Common myeloid progenitor, CD34-positive (primary cell): ENCODE measurements at regions not wholly inside any gene's neighbourhood (a gene's known extent, or its start where the extent isn't known, plus 50 kb on each side); places are given as distances from the start of the nearest gene placed in this dataset.

Experiments
- CTCF ChIA-PET: fragments of 350-600 bp; sonication (Branson Sonifier 250); formaldehyde crosslinking; loops from one replicate; lab custom pipeline; 2021; ENCODE audit warnings: antibody characterized with exemption; lab: Charles Lee
- POLR2A ChIA-PET: fragments of 350-600 bp; sonication (Branson Sonifier 250); formaldehyde crosslinking; loops from one replicate; lab custom pipeline; 2021; ENCODE audit warnings: antibody characterized with exemption; lab: Charles Lee
- DNase-seq, 3 donors: peaks; one replicate each; pipeline versions ENCODE4 v3.0.0 to v3.0.0-alpha.2; 2013
- H3K27ac ChIP-seq, 2 experiments: 1 replicate in 1 of 2; 2 replicates in 1 of 2; pipeline ENCODE4 v1.7.0; 2013; ENCODE audit warnings: inconsistent platforms in 2 of 2, low read length in 2 of 2, mild to moderate bottlenecking in 2 of 2, low read depth in 1 of 2, moderate library complexity in 1 of 2; ENCODE audit not compliant: severe bottlenecking in 2 of 2, insufficient read depth in 1 of 2, poor library complexity in 1 of 2
- H3K27me3 ChIP-seq, 5 experiments: replicated peaks in 2 of 5; 1 replicate in 3 of 5; 2 replicates in 2 of 5; pipeline versions ENCODE4 v1.6.1 to v1.7.0; 2013; ENCODE audit warnings: low read length in 4 of 5, mild to moderate bottlenecking in 2 of 5, moderate library complexity in 2 of 5, inconsistent platforms in 1 of 5; ENCODE audit not compliant: insufficient read depth in 5 of 5, control insufficient read depth in 4 of 5
- H3K36me3 ChIP-seq, 4 experiments: 1 replicate in 2 of 4; 2 replicates in 2 of 4; pipeline versions ENCODE4 v1.6.1 to v1.7.0; 2013; ENCODE audit warnings: low read length in 3 of 4, control low read depth in 1 of 4, mild to moderate bottlenecking in 1 of 4; ENCODE audit not compliant: control insufficient read depth in 4 of 4, insufficient read depth in 4 of 4
- H3K4me1 ChIP-seq, 4 experiments: 1 replicate in 3 of 4; 2 replicates in 1 of 4; pipeline versions ENCODE4 v1.6.1 to v1.7.1; 2013; ENCODE audit warnings: low read length in 3 of 4, mild to moderate bottlenecking in 3 of 4, control low read depth in 1 of 4, inconsistent platforms in 1 of 4, moderate library complexity in 1 of 4; ENCODE audit not compliant: control insufficient read depth in 4 of 4, insufficient read depth in 4 of 4; ENCODE audit errors: control extremely low read depth in 1 of 4
- H3K4me3 ChIP-seq, 7 experiments: 1 replicate in 4 of 7; 2 replicates in 3 of 7; pipeline versions ENCODE4 v1.5.1 to v1.7.0; 2013; ENCODE audit warnings: mild to moderate bottlenecking in 7 of 7, low read length in 6 of 7, moderate library complexity in 6 of 7, inconsistent platforms in 2 of 7, low read depth in 2 of 7, control low read depth in 1 of 7; ENCODE audit not compliant: insufficient read depth in 4 of 7, control insufficient read depth in 1 of 7; ENCODE audit errors: extremely low read depth in 1 of 7
- H3K9me3 ChIP-seq, 5 experiments: 1 replicate in 4 of 5; 2 replicates in 1 of 5; pipeline versions ENCODE4 v1.6.1 to v1.7.1; 2013; ENCODE audit warnings: low read length in 4 of 5, mild to moderate bottlenecking in 2 of 5, inconsistent platforms in 1 of 5, low read depth in 1 of 5, moderate library complexity in 1 of 5; ENCODE audit not compliant: control insufficient read depth in 4 of 5, insufficient read depth in 2 of 5; ENCODE audit errors: control extremely low read depth in 1 of 5
- WGBS: methylation state at CpG from one replicate; pipeline ENCODE4 v1.1.5; 2013; ENCODE audit not compliant: insufficient coverage; 5-methylcytosine and 5-hydroxymethylcytosine counted together

GRCh38 chr4:179017581-179017980 lies 1575.3 kb upstream of the AGA start:
- no peaks in the 10 kb centered on the region for H3K27me3 ChIP-seq
- 93% methylated on average over 8 of the region's 8 CpGs for WGBS
- H3K36me3 ChIP-seq, result no peaks in the 10 kb centered on the region
- no peaks in the 10 kb centered on the region for H3K4me1 ChIP-seq
- no peak overlapping the region for H3K27ac ChIP-seq
- H3K4me3 ChIP-seq, result no peak overlapping the region
- H3K9me3 ChIP-seq, result peaks cover 0 to 2% (median 0%) of the 10 kb centered on the region in 5 experiments
- no peak for DNase-seq
- CTCF ChIA-PET, result no interaction called here
- POLR2A ChIA-PET, result no interaction called here

GRCh38 chr4:179027569-179027968 lies 1585.3 kb upstream of the AGA start:
- peaks cover 0 to 2% (median 0%) of the 10 kb centered on the region in 5 experiments for H3K9me3 ChIP-seq
- no peak overlapping the region for H3K4me3 ChIP-seq
- no peak for DNase-seq
- H3K36me3 ChIP-seq, result no peaks in the 10 kb centered on the region
- H3K4me1 ChIP-seq, result no peaks in the 10 kb centered on the region
- no peak overlapping the region for H3K27ac ChIP-seq
- POLR2A ChIA-PET, result no interaction called here
- H3K27me3 ChIP-seq, result no peaks in the 10 kb centered on the region
- CTCF ChIA-PET, result no interaction called here
- 100% methylated on average over 2 of the region's 4 CpGs for WGBS

GRCh38 chr4:179028321-179028720 lies 1586.1 kb upstream of the AGA start:
- Histone ChIP-seq H3K4me3 (no peak overlapping the region), H3K4me1 (no peaks in the 10 kb centered on the region), H3K9me3 (peaks cover 0 to 2% (median 0%) of the 10 kb centered on the region in 5 experiments), H3K36me3 (no peaks in the 10 kb centered on the region), H3K27ac (no peak overlapping the region), H3K27me3 (no peaks in the 10 kb centered on the region)
- WGBS, result 94% methylated on average over 2 of the region's 2 CpGs
- POLR2A ChIA-PET, result no interaction called here
- DNase-seq, result peak in 1 of 3 donors; percentile 5
- CTCF ChIA-PET, result no interaction called here

GRCh38 chr4:179029683-179030082 lies 1587.4 kb upstream of the AGA start:
- Histone ChIP-seq H3K36me3 (no peaks in the 10 kb centered on the region), H3K27me3 (no peaks in the 10 kb centered on the region), H3K9me3 (peaks cover 0 to 2% (median 0%) of the 10 kb centered on the region in 5 experiments), H3K27ac (no peak overlapping the region), H3K4me3 (no peak overlapping the region), H3K4me1 (no peaks in the 10 kb centered on the region)
- POLR2A ChIA-PET, result no interaction called here
- CTCF ChIA-PET, result interaction anchor here (1.3 kb wide), 1 partner anchor 19 kb away, joined by 3 read pairs; no protein-coding TSS in a partner anchor
- no CpG with 5 or more reads among the region's 1 CpG for WGBS
- DNase-seq, result no peak

DNA sequence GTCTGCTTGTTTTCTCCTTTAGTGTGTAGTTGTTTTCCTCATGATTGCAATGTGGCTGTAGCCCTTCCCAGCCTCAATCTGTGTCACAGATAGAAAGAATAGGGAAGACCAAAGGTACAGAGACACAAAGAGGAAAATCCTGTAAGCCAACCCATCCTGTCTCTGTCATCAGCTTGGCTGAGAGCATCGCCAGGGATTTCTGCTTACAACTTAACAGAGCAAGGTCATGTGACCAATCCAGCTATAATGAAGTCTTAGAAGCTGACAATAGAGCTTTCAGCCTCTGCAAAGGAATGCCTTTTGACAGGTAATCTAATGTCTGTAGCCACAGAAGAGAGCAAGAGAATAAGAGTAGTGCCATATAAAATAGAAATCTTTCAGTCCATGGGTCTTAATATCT lies 1598.0 kb upstream of the AGA start:
- no peak for DNase-seq
- Histone ChIP-seq H3K9me3 (no peaks in the 10 kb centered on the region), H3K4me3 (no peak overlapping the region), H3K27me3 (no peaks in the 10 kb centered on the region), H3K4me1 (no peaks in the 10 kb centered on the region), H3K36me3 (no peaks in the 10 kb centered on the region), H3K27ac (no peak overlapping the region)
- 43% methylated on average over 1 of the region's 1 CpG for WGBS
- ChIA-PET CTCF (no interaction called here), POLR2A (no interaction called here)

- POLR2A ChIA-PET, result no interaction called here
These were observed 1606.7 kb upstream of the AGA start for GRCh38 chr4:179048839-179049453.

GRCh38 chr4:179051206-179051605 lies 1609.0 kb upstream of the AGA start:
- no peaks in the 10 kb centered on the region for H3K4me1 ChIP-seq
- DNase-seq, result no peak
- no peak overlapping the region for H3K4me3 ChIP-seq
- WGBS, result no CpG with 5 or more reads among the region's 1 CpG
- H3K36me3 ChIP-seq, result no peaks in the 10 kb centered on the region
- H3K27me3 ChIP-seq, result no peaks in the 10 kb centered on the region
- ChIA-PET CTCF (no interaction called here), POLR2A (no interaction called here)
- H3K9me3 ChIP-seq, result no peaks in the 10 kb centered on the region
- no peak overlapping the region for H3K27ac ChIP-seq

More at GRCh38 chr4:179048839-179049453, 1606.7 kb upstream of the AGA start:
- CTCF ChIA-PET, result no interaction called here
- Histone ChIP-seq H3K27me3 (no peaks in the 10 kb centered on the region), H3K4me3 (no peak overlapping the region), H3K9me3 (no peaks in the 10 kb centered on the region), H3K4me1 (no peaks in the 10 kb centered on the region), H3K36me3 (no peaks in the 10 kb centered on the region), H3K27ac (no peak overlapping the region)
- DNase-seq, result no peak
- WGBS, result 100% methylated on average over 1 of the region's 6 CpGs
